AG09319 (cell line): ENCODE measurements at regions not wholly inside any gene's neighbourhood (a gene's known extent, or its start where the extent isn't known, plus 50 kb on each side); places are given as distances from the start of the nearest gene placed in this dataset.
A peak's percentile ranks its signal among the peaks of the same experiment; 100 is the strongest.

Source experiments
- DNase-seq: peaks from one replicate; pipeline ENCODE4 v3.0.0-alpha.2; 2010; ENCODE audit warnings: low read depth; ENCODE audit errors: extremely low read depth
- TF ChIP-seq, protein P1 (sequence below): IDR thresholded peaks from 2 replicates; pipeline ENCODE4 v1.5.1; 2011; ENCODE audit warnings: low read depth, mild to moderate bottlenecking, inconsistent platforms, low read length, moderate library complexity

DNA sequence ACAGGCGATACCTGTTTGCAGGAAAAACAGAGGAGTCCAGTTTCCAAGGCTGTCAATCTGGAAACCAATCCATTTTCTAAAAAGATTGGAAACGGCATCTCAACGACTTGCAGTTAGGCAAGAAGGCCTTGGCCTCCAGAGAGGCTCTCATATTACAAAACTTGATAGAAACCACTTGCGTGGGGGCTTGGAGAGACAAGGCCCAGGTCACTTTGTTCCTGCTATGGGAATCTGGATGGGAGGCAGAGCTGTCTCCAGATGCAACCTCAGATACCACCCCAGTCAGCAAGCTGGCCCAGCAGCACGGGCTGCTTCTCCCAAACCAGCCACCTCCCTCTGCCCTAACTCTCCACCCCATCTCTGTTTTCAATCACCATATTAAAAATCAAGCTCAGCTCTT is 298.8 kb downstream of the TNS1 start:
- TF ChIP-seq, protein P1, sequence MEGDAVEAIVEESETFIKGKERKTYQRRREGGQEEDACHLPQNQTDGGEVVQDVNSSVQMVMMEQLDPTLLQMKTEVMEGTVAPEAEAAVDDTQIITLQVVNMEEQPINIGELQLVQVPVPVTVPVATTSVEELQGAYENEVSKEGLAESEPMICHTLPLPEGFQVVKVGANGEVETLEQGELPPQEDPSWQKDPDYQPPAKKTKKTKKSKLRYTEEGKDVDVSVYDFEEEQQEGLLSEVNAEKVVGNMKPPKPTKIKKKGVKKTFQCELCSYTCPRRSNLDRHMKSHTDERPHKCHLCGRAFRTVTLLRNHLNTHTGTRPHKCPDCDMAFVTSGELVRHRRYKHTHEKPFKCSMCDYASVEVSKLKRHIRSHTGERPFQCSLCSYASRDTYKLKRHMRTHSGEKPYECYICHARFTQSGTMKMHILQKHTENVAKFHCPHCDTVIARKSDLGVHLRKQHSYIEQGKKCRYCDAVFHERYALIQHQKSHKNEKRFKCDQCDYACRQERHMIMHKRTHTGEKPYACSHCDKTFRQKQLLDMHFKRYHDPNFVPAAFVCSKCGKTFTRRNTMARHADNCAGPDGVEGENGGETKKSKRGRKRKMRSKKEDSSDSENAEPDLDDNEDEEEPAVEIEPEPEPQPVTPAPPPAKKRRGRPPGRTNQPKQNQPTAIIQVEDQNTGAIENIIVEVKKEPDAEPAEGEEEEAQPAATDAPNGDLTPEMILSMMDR = no peak
- no peak for DNase-seq

DNA sequence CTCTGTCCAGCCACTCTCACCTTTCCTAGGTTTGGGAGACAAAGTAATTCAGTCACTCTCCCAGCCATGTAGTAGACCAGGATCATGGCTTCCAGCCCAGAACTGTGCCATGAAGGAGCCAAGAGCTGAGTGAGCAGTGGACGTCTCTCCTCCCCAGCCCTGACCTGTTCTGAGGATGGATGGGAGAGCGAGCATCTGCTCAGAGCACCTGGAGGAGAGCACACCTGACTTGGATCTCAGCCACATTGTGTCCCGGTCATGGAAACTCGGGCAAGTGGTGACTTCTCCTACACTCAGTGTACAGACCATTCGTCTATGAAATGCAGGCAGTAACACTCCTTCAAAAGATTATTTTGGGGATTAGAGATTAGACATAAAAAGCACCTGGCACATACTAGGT is 299.7 kb downstream of the TNS1 start:
- TF ChIP-seq, protein P1 = no peak
- DNase-seq = no peak

DNA sequence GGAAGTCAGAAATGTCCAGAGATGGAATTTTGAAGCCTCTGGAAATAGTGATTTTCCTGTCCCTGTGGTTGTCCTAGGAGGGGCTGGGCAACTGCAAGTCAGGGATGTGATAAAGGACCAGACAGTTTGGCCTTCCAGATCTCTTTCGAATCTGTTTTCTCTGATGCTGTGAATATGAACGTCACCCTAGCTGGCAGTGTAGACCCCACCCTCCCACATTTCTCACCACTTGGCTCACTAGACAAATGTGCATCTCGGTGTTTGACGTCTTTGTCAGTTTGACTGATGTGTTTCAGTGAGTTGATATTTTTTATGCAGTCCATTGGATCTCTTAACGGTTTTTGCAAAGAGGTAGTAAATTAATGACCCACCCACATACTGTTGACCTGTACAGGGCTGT is 301.2 kb downstream of the TNS1 start:
- no peak for DNase-seq

DNA sequence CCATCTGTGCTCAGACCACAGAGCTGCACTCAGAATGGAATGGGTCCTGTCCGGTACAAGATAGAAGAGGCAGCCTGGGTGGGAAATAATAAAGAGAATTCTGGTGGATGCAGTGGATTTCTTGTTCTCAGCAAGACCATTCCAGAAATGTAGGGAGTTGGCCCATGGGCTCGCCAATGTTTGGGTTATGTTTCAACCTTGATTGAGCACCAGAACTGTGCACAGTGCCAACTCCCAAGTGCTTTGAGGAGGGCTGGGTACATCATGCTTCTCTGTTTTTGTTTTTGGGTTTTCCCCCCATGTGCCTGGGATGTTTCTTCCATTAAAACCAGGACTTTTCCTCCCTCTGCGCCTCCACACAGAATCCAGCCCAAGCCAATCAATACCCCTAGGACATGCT is 304.1 kb downstream of the TNS1 start:
- DNase-seq = no peak
- TF ChIP-seq, protein P1 = no peak

More for the DNA sequence above, 301.2 kb downstream of the TNS1 start:
- TF ChIP-seq, protein P1 = no peak

DNA sequence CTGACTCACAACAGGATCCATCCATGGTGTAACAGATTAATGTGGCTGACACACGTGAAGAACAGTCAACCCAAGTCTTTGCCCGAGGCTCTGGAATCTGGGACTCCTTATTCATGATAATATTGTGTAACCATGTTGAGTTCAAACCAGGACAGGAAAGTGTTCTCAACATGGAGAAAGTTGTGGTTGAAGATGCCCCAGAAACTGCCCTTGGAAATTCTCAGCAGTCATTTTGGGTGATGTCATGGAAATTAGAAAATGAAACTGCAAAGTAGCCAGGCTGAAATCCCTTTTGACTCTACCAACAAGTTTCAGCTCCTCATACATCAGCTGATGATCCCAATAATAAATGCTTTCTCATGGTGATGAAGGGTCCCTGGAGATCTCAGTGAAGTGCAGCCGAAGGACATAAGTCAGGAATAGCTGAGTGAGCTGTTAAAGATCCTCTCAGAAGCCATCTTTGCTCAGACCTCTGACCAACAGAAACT is 307.7 kb downstream of the TNS1 start:
- DNase-seq = peak; percentile 82
- TF ChIP-seq, protein P1 = no peak

DNA sequence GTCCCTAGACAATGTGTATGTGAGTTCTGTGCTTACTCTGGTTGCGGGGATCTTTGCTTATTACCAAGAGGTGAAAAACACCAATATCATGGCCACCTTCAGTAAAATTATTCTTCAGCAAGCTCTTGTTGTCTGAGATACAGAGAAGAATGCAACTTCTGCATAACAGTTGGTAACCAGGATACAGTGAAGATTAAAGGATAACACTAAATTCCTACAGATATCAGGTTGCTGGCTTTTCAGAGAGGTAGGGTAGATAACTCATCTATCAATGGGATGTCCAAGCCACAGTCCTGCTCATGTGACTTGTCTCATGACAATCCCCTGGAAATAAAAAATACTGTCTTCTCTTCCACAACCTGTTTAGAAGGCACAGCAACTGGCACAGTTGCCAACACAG is 308.5 kb downstream of the TNS1 start:
- TF ChIP-seq, protein P1 = no peak
- no peak for DNase-seq

DNA sequence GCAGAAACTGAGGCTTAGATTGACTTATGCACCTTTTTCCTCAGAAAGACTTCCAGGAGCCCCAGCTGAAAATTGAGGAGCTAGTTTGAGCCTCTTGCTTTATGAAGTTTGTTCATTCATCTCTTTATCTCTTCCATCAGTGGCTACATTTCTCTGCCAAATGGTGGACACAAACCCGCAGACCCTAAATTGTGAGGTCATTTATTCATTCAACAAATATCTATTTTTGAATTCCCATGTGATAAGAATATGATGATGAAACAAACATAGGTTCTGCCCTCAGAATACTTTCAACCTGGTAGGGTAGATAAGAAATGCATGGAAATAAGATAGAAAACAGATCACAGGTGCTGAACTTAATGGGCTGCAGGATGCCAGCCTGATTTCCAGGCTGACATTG is 309.4 kb downstream of the TNS1 start:
- TF ChIP-seq, protein P1 = no peak
- DNase-seq = no peak
